ENCODE measurements at regions not wholly inside any gene's neighbourhood (a gene's known extent, or its start where the extent isn't known, plus 50 kb on each side); places are given as distances from the start of the nearest gene placed in this dataset.

DNA sequence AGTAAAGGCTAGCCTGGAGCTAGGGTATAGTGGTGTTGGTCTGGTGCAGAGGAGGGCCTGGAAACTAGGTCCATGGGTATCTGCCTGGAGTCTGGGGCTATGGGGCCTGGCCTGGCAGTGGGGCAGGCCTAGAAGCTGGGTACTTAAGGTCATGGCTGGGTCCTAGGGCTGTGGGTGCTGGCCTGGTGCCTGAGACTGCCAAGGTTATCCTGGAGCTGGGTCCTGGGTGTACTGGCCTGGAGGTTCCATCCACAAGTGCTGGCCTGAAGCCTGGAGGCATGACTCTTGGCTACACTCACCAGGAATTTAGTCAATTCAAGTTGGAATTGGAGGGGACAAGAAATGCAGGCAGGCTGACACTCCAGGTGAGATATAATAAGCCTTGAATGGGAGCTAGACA, 108.4 kb upstream of the ZCCHC13 start:
- CTCF ChIA-PET, result no interaction called here
- H3K4me3 Mint-ChIP-seq, result no peak overlapping the region
- H3K27ac Mint-ChIP-seq, result no peak overlapping the region
- TF ChIP-seq, protein P1, sequence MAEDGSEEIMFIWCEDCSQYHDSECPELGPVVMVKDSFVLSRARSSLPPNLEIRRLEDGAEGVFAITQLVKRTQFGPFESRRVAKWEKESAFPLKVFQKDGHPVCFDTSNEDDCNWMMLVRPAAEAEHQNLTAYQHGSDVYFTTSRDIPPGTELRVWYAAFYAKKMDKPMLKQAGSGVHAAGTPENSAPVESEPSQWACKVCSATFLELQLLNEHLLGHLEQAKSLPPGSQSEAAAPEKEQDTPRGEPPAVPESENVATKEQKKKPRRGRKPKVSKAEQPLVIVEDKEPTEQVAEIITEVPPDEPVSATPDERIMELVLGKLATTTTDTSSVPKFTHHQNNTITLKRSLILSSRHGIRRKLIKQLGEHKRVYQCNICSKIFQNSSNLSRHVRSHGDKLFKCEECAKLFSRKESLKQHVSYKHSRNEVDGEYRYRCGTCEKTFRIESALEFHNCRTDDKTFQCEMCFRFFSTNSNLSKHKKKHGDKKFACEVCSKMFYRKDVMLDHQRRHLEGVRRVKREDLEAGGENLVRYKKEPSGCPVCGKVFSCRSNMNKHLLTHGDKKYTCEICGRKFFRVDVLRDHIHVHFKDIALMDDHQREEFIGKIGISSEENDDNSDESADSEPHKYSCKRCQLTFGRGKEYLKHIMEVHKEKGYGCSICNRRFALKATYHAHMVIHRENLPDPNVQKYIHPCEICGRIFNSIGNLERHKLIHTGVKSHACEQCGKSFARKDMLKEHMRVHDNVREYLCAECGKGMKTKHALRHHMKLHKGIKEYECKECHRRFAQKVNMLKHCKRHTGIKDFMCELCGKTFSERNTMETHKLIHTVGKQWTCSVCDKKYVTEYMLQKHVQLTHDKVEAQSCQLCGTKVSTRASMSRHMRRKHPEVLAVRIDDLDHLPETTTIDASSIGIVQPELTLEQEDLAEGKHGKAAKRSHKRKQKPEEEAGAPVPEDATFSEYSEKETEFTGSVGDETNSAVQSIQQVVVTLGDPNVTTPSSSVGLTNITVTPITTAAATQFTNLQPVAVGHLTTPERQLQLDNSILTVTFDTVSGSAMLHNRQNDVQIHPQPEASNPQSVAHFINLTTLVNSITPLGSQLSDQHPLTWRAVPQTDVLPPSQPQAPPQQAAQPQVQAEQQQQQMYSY (CRISPR knock-in tag; IDR thresholded peaks at IDR 0.05), result no peak
- TF ChIP-seq E2F4 (CRISPR knock-in tag; IDR thresholded peaks at IDR 0.05; ENCODE audit: borderline replicate concordance, low read depth) (no peak), ZNF423 (CRISPR knock-in tag; IDR thresholded peaks at IDR 0.05) (no peak), GTF2I (CRISPR knock-in tag; conservative IDR thresholded peaks at IDR 0.05) (no peak), KAT7 (CRISPR knock-in tag; IDR thresholded peaks at IDR 0.05; ENCODE audit: borderline replicate concordance) (no peak), IRF2 (CRISPR knock-in tag; IDR thresholded peaks at IDR 0.05; ENCODE audit: borderline replicate concordance, low read depth) (no peak), ZNF317 (CRISPR knock-in tag; IDR thresholded peaks at IDR 0.05; ENCODE audit: borderline replicate concordance, low read depth) (no peak), TP53 (CRISPR knock-in tag; IDR thresholded peaks at IDR 0.05) (no peak)
- DNase-seq (ENCODE audit: low spot score) (no peak), ATAC-seq (no peak)
- no peaks in the 10 kb centered on the region for H3K27me3 Mint-ChIP-seq (ENCODE audit: low read depth)
- H3K4me1 Mint-ChIP-seq, result peaks cover 6% of the 10 kb centered on the region
- POLR2A ChIA-PET, result no interaction called here
- H3K9me3 Mint-ChIP-seq, result peaks cover 35% of the 10 kb centered on the region
- peaks cover 37% of the 10 kb centered on the region for H3K36me3 Mint-ChIP-seq

- TF ChIP-seq CREM (CRISPR knock-in tag; IDR thresholded peaks at IDR 0.05), result no peak
- TF ChIP-seq TEAD4 (CRISPR knock-in tag; IDR thresholded peaks at IDR 0.05), result no peak
- TF ChIP-seq TP53 (CRISPR knock-in tag; IDR thresholded peaks at IDR 0.05), result no peak
- TF ChIP-seq, protein P2, sequence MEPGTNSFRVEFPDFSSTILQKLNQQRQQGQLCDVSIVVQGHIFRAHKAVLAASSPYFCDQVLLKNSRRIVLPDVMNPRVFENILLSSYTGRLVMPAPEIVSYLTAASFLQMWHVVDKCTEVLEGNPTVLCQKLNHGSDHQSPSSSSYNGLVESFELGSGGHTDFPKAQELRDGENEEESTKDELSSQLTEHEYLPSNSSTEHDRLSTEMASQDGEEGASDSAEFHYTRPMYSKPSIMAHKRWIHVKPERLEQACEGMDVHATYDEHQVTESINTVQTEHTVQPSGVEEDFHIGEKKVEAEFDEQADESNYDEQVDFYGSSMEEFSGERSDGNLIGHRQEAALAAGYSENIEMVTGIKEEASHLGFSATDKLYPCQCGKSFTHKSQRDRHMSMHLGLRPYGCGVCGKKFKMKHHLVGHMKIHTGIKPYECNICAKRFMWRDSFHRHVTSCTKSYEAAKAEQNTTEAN (CRISPR knock-in tag; IDR thresholded peaks at IDR 0.05), result no peak
- no peak for TF ChIP-seq RORB (CRISPR knock-in tag; IDR thresholded peaks at IDR 0.05)
- TF ChIP-seq, protein P3, sequence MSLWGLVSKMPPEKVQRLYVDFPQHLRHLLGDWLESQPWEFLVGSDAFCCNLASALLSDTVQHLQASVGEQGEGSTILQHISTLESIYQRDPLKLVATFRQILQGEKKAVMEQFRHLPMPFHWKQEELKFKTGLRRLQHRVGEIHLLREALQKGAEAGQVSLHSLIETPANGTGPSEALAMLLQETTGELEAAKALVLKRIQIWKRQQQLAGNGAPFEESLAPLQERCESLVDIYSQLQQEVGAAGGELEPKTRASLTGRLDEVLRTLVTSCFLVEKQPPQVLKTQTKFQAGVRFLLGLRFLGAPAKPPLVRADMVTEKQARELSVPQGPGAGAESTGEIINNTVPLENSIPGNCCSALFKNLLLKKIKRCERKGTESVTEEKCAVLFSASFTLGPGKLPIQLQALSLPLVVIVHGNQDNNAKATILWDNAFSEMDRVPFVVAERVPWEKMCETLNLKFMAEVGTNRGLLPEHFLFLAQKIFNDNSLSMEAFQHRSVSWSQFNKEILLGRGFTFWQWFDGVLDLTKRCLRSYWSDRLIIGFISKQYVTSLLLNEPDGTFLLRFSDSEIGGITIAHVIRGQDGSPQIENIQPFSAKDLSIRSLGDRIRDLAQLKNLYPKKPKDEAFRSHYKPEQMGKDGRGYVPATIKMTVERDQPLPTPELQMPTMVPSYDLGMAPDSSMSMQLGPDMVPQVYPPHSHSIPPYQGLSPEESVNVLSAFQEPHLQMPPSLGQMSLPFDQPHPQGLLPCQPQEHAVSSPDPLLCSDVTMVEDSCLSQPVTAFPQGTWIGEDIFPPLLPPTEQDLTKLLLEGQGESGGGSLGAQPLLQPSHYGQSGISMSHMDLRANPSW (CRISPR knock-in tag; conservative IDR thresholded peaks at IDR 0.05; ENCODE audit: low read depth), result no peak
- no peak for TF ChIP-seq E2F4 (CRISPR knock-in tag; IDR thresholded peaks at IDR 0.05; ENCODE audit: borderline replicate concordance, low read depth)
- TF ChIP-seq TCF7 (CRISPR knock-in tag; IDR thresholded peaks at IDR 0.05; ENCODE audit: low read depth), result no peak
- TF ChIP-seq ZNF425 (CRISPR knock-in tag; conservative IDR thresholded peaks at IDR 0.05), result no peak
- no peak for TF ChIP-seq E2F5 (CRISPR knock-in tag; IDR thresholded peaks at IDR 0.05)
- TF ChIP-seq ZNF317 (CRISPR knock-in tag; IDR thresholded peaks at IDR 0.05; ENCODE audit: borderline replicate concordance, low read depth), result no peak
- CTCF ChIA-PET, result no interaction called here
- peaks cover 37% of the 10 kb centered on the region for H3K36me3 Mint-ChIP-seq
- POLR2A ChIA-PET, result no interaction called here
- no peak overlapping the region; the same call in 1 of the 2 replicates for H3K27ac Mint-ChIP-seq
- H3K4me3 Mint-ChIP-seq, result no peak overlapping the region
- ATAC-seq, result no peak
- no peaks in the 10 kb centered on the region for H3K27me3 Mint-ChIP-seq (ENCODE audit: low read depth)
- H3K4me1 Mint-ChIP-seq, result peaks cover 9% of the 10 kb centered on the region
- peaks cover 35% of the 10 kb centered on the region for H3K9me3 Mint-ChIP-seq
- DNase-seq (ENCODE audit: low spot score), result no peak
Measured at GRCh38 chrX:74195120-74195519, 108.9 kb upstream of the ZCCHC13 start.
